GM12878 (cell line): ENCODE measurements at regions not wholly inside any gene's neighbourhood (a gene's known extent, or its start where the extent isn't known, plus 50 kb on each side); places are given as distances from the start of the nearest gene placed in this dataset.

Experiments
- ATAC-seq: fragments of 200-7000 bp; cut with Tn5 transposase; 3 replicates; pipeline ENCODE4 v1.9.1; 2020; ENCODE audit warnings: mild to moderate bottlenecking, moderate library complexity
- BruUV-seq: library from RNA; stranded (reverse); fragments of 400-500 nt; replicated peaks from 2 replicates; lab custom pipeline; 2021; lab: Mats Ljungman, UMichigan
- CTCF ChIA-PET: fragments of 300-600 bp; sonication (Branson Sonifier 250); formaldehyde crosslinking; extraction: SDS; loops from one replicate; lab custom pipeline; 2021; ENCODE audit warnings: inconsistent platforms; lab: Yijun Ruan, JAX
- POLR2A ChIA-PET: fragments of 350-600 bp; formaldehyde crosslinking; extraction: SDS; loops from one replicate; lab custom pipeline; 2021; ENCODE audit warnings: inconsistent platforms; lab: Charles Lee
- RAD21 ChIA-PET: fragments of 300-600 bp; sonication (Branson Sonifier 250); formaldehyde crosslinking; loops from one replicate; lab custom pipeline; 2023; ENCODE audit warnings: antibody characterized with exemption; ENCODE audit not compliant: unreplicated experiment; lab: Charles Lee
- SMC1A ChIA-PET: fragments of 300-600 bp; sonication (Branson Sonifier 250); formaldehyde crosslinking; loops from one replicate; lab custom pipeline; 2023; ENCODE audit not compliant: unreplicated experiment, uncharacterized antibody; lab: Charles Lee
- DNase-seq: peaks from one replicate; pipeline ENCODE4 v3.0.0-alpha.2; 2011; ENCODE audit warnings: low read depth, low spot score
- FAIRE-seq: peaks from 3 replicates; lab custom pipeline; 2011; peaks lifted over from hg19 to GRCh38; lab: Jason Lieb, UNC
- H2AFZ ChIP-seq: 2 replicates; pipeline ENCODE4 v1.6.0; 2011; ENCODE audit warnings: low read depth, low read length, control low read depth; ENCODE audit not compliant: control insufficient read depth
- H3K27ac ChIP-seq: 2 replicates; pipeline ENCODE4 v1.5.1; 2011; ENCODE audit warnings: control low read depth; ENCODE audit not compliant: control insufficient read depth, insufficient read depth
- H3K27me3 ChIP-seq, 2 experiments: replicated peaks in 1 of 2; 2 replicates each; pipeline versions ENCODE4 v1.6.0 to v1.6.1; 2011; ENCODE audit warnings: low read length in 1 of 2; ENCODE audit not compliant: control insufficient read depth in 2 of 2, insufficient read depth in 2 of 2
- H3K36me3 ChIP-seq, 2 experiments: 2 replicates each; pipeline ENCODE4 v1.5.1; 2011; ENCODE audit warnings: low read length in 1 of 2; ENCODE audit not compliant: control insufficient read depth in 2 of 2, insufficient read depth in 2 of 2
- H3K4me1 ChIP-seq: 2 replicates; pipeline ENCODE4 v1.6.1; 2011; ENCODE audit warnings: mild to moderate bottlenecking, low read length, moderate library complexity, mixed read lengths; ENCODE audit not compliant: control insufficient read depth, insufficient read depth
- H3K4me2 ChIP-seq: 2 replicates; pipeline ENCODE4 v1.6.0; 2011; ENCODE audit warnings: control low read depth; ENCODE audit not compliant: control insufficient read depth, insufficient read depth
- H3K4me3 ChIP-seq: fragments of 200-600 bp; sonication (generic); 2 replicates; pipeline ENCODE4 v1.5.1; 2016
- H3K79me2 ChIP-seq: 2 replicates; pipeline ENCODE4 v1.6.0; 2011; ENCODE audit warnings: low read length; ENCODE audit not compliant: control insufficient read depth, insufficient read depth
- H3K9ac ChIP-seq: 2 replicates; pipeline ENCODE4 v1.8.0; 2011; ENCODE audit warnings: low read length, control low read depth, mixed read lengths; ENCODE audit not compliant: control insufficient read depth, insufficient read depth
- H3K9me3 ChIP-seq: replicated peaks from 3 replicates; pipeline ENCODE4 v1.5.1; 2011; ENCODE audit warnings: mild to moderate bottlenecking, low read length; ENCODE audit not compliant: control insufficient read depth, insufficient read depth
- H4K20me1 ChIP-seq: 2 replicates; pipeline ENCODE4 v1.6.0; 2011; ENCODE audit not compliant: control insufficient read depth, insufficient read depth
- CBX3 ChIP-seq: fragments of 200-600 bp; sonication (generic); IDR thresholded peaks from 2 replicates; pipeline ENCODE4 v1.6.1; 2016; ENCODE audit warnings: low read depth, borderline replicate concordance
- CEBPB ChIP-seq, 2 experiments: fragments of 150-350 bp in 1 of 2; IDR thresholded peaks; 2 replicates each; pipeline ENCODE4 v1.6.1; 2012 to 2014; ENCODE audit warnings: low read depth in 2 of 2, low read length in 2 of 2, borderline replicate concordance in 1 of 2, inconsistent platforms in 1 of 2
- CHD1 ChIP-seq: IDR thresholded peaks from 2 replicates; pipeline ENCODE4 v1.6.1; 2012; ENCODE audit warnings: low read depth, low read length, improper control_type of control experiment
- CREM ChIP-seq: IDR thresholded peaks from 2 replicates; pipeline ENCODE4 v1.6.1; 2014; ENCODE audit warnings: antibody characterized with exemption, low read depth
- DPF2 ChIP-seq: fragments of 450-650 bp; IDR thresholded peaks from 2 replicates; pipeline ENCODE4 v1.6.1; 2017; ENCODE audit warnings: mild to moderate bottlenecking
- ESRRA ChIP-seq: IDR thresholded peaks from 2 replicates; pipeline ENCODE4 v1.6.1; 2012; ENCODE audit warnings: mild to moderate bottlenecking, low read length, improper control_type of control experiment
- HDAC6 ChIP-seq: fragments of 200-600 bp; sonication (generic); IDR thresholded peaks from one replicate; pipeline ENCODE4 v1.8.0; 2017; ENCODE audit warnings: antibody characterized with exemption; ENCODE audit not compliant: unreplicated experiment
- KAT2A ChIP-seq: conservative IDR thresholded peaks from 2 replicates; pipeline ENCODE4 v1.6.1; 2011; ENCODE audit warnings: low read depth, low read length; ENCODE audit not compliant: control insufficient read depth
- KDM1A ChIP-seq: fragments of 200-600 bp; sonication (generic); IDR thresholded peaks from 2 replicates; pipeline ENCODE4 v1.6.1; 2016; ENCODE audit warnings: borderline replicate concordance
- NBN ChIP-seq: fragments of 450-650 bp; IDR thresholded peaks from 2 replicates; pipeline ENCODE4 v1.6.1; 2016
- NFYA ChIP-seq: IDR thresholded peaks from 2 replicates; pipeline ENCODE4 v1.6.1; 2011; ENCODE audit warnings: low read depth, mild to moderate bottlenecking, low read length, improper control_type of control experiment, borderline replicate concordance
- NFYB ChIP-seq: IDR thresholded peaks from 2 replicates; pipeline ENCODE4 v1.6.1; 2011; ENCODE audit warnings: low read depth, mild to moderate bottlenecking, low read length, improper control_type of control experiment, moderate library complexity; ENCODE audit not compliant: insufficient read depth
- PAX8 ChIP-seq: fragments of 450-650 bp; IDR thresholded peaks from 2 replicates; pipeline ENCODE4 v1.6.1; 2017; ENCODE audit warnings: mild to moderate bottlenecking, moderate library complexity
- POLR2AphosphoS5 ChIP-seq: IDR thresholded peaks from 2 replicates; pipeline ENCODE4 v1.6.1; 2011; ENCODE audit warnings: mild to moderate bottlenecking, low read length, inconsistent platforms
- RELB ChIP-seq: fragments of 450-650 bp; IDR thresholded peaks from 2 replicates; pipeline ENCODE4 v1.6.1; 2017; ENCODE audit warnings: low read depth, mild to moderate bottlenecking, moderate library complexity
- SIX5 ChIP-seq: IDR thresholded peaks from 2 replicates; pipeline ENCODE4 v1.6.1; 2011; ENCODE audit warnings: mild to moderate bottlenecking, low read depth, low read length, moderate library complexity; ENCODE audit not compliant: severe bottlenecking
- SKIL ChIP-seq: fragments of 450-650 bp; IDR thresholded peaks from 2 replicates; pipeline ENCODE4 v1.6.1; 2017; ENCODE audit warnings: mild to moderate bottlenecking, low read depth, inconsistent platforms; ENCODE audit not compliant: poor library complexity, severe bottlenecking
- SRF ChIP-seq, 2 experiments: IDR thresholded peaks; 2 replicates each; pipeline ENCODE4 v1.6.1; 2011; ENCODE audit warnings: low read depth in 2 of 2, low read length in 2 of 2, mild to moderate bottlenecking in 1 of 2, moderate library complexity in 1 of 2
- STAT1 ChIP-seq: fragments of 450-650 bp; conservative IDR thresholded peaks from 2 replicates; pipeline ENCODE4 v1.6.1; 2014; ENCODE audit warnings: antibody characterized with exemption, mild to moderate bottlenecking
- TCF12 ChIP-seq: IDR thresholded peaks from 2 replicates; pipeline ENCODE4 v1.6.1; 2011; ENCODE audit warnings: low read depth, mild to moderate bottlenecking, low read length
- WGBS: methylation state at CpG from one replicate; pipeline ENCODE4 v1.1.6; 2016; ENCODE audit warnings: low lambda C conversion rate; ENCODE audit not compliant: insufficient replicate concordance, insufficient coverage; ENCODE audit errors: missing lambda C conversion rate; 5-methylcytosine and 5-hydroxymethylcytosine counted together
- in situ Hi-C: fragments of 300-500 bp; cut with MboI; formaldehyde crosslinking; loops from 9 replicates; pipeline ENCODE4 v1.14.3; 2018; ENCODE audit warnings: mixed read lengths
- intact Hi-C: fragments of 100-400 bp; cut with micrococcal nuclease; formaldehyde crosslinking; loops from one replicate; pipeline ENCODE4 v1.14.2; 2022; ENCODE audit not compliant: unreplicated experiment

GRCh38 chr12:14254781-14255180 is 110.7 kb upstream of the ATF7IP start:
- SMC1A ChIA-PET: interaction anchor here (1.2 to 2.0 kb wide), 2 partner anchors 19 to 248 kb away, joined by 3 to 7 read pairs; no protein-coding TSS in a partner anchor
- CTCF ChIA-PET: interaction anchor here (0.6 kb wide), 1 partner anchor 7 kb away, joined by 3 read pairs; no protein-coding TSS in a partner anchor
- DNase-seq: no peak
- peaks cover 4% of the 10 kb centered on the region; the same call in 1 of the 2 replicates for H3K4me1 ChIP-seq
- in situ Hi-C loops (no loop called here), intact Hi-C loops (no loop called here)
- H3K36me3 ChIP-seq: no peaks in the 10 kb centered on the region
- H3K4me2 ChIP-seq: no peak overlapping the region
- RAD21 ChIA-PET: interaction anchor here (0.9 to 1.1 kb wide), 3 partner anchors 14 to 111 kb away, joined by 3 to 4 read pairs (median 3); partner anchors contain the start of gene ATF7IP
- no peak for ATAC-seq
- H3K27me3 ChIP-seq: no peaks in the 10 kb centered on the region
- H4K20me1 ChIP-seq: no peaks in the 10 kb centered on the region
- H3K4me3 ChIP-seq: no peak overlapping the region
- peaks cover 22% of the 10 kb centered on the region for H3K9me3 ChIP-seq
- TF ChIP-seq KAT2A: no peak
- no peak for TF ChIP-seq NFYB
- no peak for TF ChIP-seq NBN
- TF ChIP-seq PAX8: no peak
- TF ChIP-seq CREM: no peak
- TF ChIP-seq NFYA: no peak
- TF ChIP-seq SIX5: no peak
- TF ChIP-seq CHD1: no peak
- no peak for TF ChIP-seq CEBPB (IDR thresholded peaks at IDR 0.05; ENCODE audit: borderline replicate concordance in 1 of 2, low read depth in 2 of 2, low read length in 2 of 2)
- TF ChIP-seq HDAC6: no peak
- TF ChIP-seq STAT1: no peak
- no peak for TF ChIP-seq DPF2
- no peak for TF ChIP-seq CBX3
- TF ChIP-seq ESRRA: no peak
- no peak for TF ChIP-seq POLR2AphosphoS5
- no peak for TF ChIP-seq RELB
- TF ChIP-seq SRF (IDR thresholded peaks at IDR 0.05; ENCODE audit: low read depth in 2 of 2, low read length in 2 of 2): no peak
- no peak for TF ChIP-seq SKIL
- no peak for TF ChIP-seq TCF12
- no peak for TF ChIP-seq KDM1A
- TF ChIP-seq, all 136 proteins: peak for 0
- Histone ChIP-seq H2AFZ (no peak overlapping the region), H3K27ac (no peak overlapping the region), H3K79me2 (no peaks in the 10 kb centered on the region), H3K9ac (no peak overlapping the region)
- POLR2A ChIA-PET: no interaction called here
- FAIRE-seq: no peak
- WGBS: 98% methylated on average over 6 of the region's 6 CpGs
- BruUV-seq: no TSS peak
